Midbrain (tissue), 1 donor: ENCODE measurements at regions not wholly inside any gene's neighbourhood (a gene's known extent, or its start where the extent isn't known, plus 50 kb on each side); places are given as distances from the start of the nearest gene placed in this dataset.

ENCODE experiments used
- DNase-seq: peaks from one replicate; lab custom pipeline; 2025; lab: John Stamatoyannopoulos, UW

DNA sequence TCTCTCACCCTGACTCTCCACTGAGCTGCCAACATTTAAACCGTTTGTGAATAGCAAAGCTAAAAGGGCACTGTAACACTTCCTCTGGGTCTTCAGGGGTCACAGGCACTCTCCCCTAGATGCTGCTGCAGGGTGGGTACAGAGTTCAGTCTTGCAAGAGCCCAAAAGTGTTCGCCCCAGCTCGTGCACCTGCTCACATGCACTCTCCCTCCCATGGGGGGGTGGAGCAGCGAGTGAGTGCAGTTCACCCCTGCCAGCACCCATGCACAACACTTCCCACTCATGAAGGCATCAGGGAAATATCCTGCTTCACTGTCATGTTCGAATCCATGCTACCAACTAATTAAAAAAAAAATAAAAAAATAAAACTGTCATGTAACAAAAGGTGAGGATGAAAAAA, 950.7 kb upstream of the PRR20A start:
- no peak for DNase-seq

- no peak for DNase-seq
Observed at GRCh38 chr13:56198350-56198749, 942.4 kb upstream of the PRR20A start.

GRCh38 chr13:56201834-56202233, 938.9 kb upstream of the PRR20A start:
- no peak for DNase-seq

DNA sequence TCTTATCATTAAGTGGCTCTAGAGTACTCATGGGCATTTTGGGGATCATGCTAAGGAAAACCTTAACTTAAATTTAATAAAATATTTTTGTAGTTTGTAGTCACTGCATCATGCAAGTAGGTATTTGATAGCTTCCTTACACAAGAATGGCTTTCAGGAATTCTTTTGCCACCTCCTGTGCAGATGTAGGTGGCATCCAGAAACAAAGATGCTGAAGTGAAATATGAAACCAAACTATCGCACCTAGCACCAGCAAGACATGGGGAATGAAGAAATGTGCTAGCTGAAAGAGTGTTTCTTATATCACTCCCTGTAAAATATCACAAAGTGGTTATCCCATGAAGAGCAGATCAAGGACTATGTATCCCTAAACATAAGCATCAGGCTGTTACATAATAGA, 924.5 kb upstream of the PRR20A start:
- DNase-seq, result no peak

DNA sequence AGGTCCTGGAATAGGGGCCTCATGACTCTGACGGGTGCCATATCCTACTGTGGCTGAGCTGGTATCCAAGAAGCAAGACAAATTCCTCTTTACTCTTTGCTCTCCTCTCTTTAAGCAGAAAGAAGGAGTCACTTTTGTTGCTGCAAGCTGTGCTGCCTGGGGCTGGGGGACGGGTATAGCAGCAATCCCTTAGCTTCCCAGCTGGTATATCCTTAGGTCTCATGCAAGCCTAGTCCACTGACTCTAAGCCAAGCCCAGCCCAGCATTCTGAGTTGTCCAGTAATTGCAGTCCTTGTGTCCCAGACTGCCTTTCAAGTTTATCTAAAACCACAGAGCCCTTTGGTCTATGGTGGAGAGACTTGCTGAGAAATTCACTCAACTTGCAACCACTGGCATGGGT, 893.0 kb upstream of the PRR20A start:
- DNase-seq, result no peak

- no peak for DNase-seq
Observed at GRCh38 chr13:56271686-56272085, 869.0 kb upstream of the PRR20A start.

GRCh38 chr13:56283262-56283828, 857.4 kb upstream of the PRR20A start:
- DNase-seq, result no peak

GRCh38 chr13:56299650-56300049, 841.1 kb upstream of the PRR20A start:
- DNase-seq, result no peak

GRCh38 chr13:56314765-56315164, 826.0 kb upstream of the PRR20A start:
- no peak for DNase-seq

DNA sequence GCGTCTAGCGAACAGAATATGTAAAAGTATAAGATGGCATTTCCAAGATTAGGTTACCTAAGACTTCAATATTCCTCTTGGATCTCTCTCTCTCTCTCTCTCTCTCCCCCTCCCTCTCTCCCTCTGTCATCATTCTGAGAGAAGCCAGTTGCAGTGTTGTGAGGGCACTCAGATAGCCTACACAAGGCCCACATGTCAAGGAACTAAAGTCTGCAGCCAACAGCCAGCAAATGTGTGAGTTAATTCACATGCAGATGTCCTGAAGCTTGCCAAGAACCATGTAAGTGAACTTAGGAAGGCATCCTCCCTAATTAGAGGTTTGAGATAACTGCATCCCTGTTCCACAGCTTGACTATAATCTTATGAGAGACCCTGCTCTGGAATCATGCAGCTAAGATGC, 822.9 kb upstream of the PRR20A start:
- no peak for DNase-seq

DNA sequence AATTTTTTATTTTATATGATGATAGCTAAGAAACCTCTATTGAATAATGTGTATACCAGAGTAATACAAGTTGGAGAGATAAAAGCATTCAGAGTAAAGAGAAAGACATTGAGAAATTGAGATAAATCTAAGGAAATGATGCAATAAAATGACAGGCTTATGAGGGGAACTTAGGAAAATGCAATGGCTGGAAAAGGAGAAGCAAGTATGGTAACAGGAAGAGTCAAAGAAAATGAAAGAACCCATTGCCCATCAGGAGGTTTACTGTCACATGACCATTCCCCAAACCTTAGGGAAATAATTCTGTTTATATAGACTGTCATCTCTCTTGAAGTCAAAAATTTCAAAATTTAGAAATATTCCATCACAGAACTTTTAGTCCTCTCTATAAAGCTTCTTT, 808.0 kb upstream of the PRR20A start:
- no peak for DNase-seq

- DNase-seq, result no peak
Observed at GRCh38 chr13:56335775-56336174, 804.9 kb upstream of the PRR20A start.

GRCh38 chr13:56338421-56338820, 802.3 kb upstream of the PRR20A start:
- DNase-seq, result no peak

DNA sequence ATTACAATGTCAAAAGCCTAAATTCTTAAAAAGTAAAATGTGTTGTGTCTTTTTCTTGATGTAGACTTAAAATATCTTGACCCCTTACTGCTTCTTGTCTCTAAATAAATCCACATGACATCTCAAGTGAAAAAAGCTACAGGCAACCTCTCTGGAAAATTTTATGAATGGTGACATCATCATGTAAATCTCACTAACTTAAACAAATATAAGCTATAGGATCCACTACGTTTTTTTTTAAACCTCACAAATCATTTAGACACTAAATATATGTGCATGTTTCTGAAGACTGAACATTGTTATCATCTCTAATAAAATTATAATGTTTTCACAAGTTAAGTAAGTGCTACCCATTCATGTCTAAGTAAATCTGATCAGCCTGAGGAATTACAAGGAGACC, 793.7 kb upstream of the PRR20A start:
- DNase-seq, result no peak

- DNase-seq, result no peak
Observed at GRCh38 chr13:56349866-56350265, 790.9 kb upstream of the PRR20A start.

GRCh38 chr13:56351041-56351440, 789.7 kb upstream of the PRR20A start:
- no peak for DNase-seq

DNA sequence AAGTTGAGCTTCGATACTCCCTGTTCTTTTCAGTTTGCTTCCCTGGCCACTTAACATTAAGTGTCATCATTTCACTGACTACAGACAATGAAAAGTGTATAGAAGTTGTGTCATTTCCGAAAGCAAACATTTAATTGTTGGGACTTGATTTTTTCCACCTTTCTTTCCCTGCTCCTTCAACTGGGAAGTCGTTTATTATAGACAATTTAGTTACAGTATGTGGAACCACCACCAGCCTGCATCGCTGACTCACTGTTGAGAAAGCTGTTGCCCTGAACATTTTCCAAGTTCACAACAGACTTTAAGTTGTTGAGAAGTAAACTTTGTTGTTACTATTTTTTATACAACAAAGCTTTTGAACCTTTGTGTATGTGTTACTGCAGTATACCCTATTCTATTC, 788.4 kb upstream of the PRR20A start:
- no peak for DNase-seq

DNA sequence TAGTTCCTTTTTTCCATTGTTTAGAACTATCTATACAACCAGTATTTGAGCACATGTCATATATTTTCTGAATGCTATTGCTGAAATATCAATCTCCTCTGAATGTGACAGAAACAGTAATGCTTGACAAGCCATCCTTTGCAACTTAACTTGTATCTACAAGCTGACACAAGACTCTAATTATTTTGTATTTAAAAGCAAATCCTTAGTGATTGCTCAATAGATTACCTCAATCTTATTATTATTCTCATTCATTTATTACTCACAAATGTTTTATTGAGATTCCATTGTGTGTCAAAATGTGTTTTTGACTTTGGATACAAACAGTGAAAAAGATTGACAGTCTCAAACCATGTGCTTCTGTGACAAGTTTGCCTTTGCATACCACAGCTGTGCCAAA, 787.8 kb upstream of the PRR20A start:
- DNase-seq, result no peak

GRCh38 chr13:56356690-56357089, 784.0 kb upstream of the PRR20A start:
- no peak for DNase-seq

- no peak for DNase-seq
Observed at GRCh38 chr13:56378566-56378965, 762.2 kb upstream of the PRR20A start.

DNA sequence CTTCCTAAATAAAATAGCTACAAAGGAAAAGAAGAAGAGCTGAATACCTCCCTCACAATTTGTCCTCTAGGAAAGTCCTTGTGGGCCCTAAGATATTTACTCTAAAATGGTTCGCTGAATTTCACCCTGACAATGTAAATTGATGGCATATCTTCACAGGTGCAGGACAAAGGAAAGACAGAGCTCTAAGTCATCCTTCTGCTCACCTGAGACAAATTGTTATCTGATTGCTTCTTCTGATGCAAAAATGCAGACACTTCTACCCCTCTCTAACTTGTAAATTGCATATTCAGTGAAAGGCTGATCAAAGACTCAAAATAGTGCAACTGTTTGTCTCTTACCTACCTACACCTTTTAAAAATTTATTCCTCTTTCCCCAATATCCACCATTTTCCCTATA, 747.2 kb upstream of the PRR20A start:
- no peak for DNase-seq

DNA sequence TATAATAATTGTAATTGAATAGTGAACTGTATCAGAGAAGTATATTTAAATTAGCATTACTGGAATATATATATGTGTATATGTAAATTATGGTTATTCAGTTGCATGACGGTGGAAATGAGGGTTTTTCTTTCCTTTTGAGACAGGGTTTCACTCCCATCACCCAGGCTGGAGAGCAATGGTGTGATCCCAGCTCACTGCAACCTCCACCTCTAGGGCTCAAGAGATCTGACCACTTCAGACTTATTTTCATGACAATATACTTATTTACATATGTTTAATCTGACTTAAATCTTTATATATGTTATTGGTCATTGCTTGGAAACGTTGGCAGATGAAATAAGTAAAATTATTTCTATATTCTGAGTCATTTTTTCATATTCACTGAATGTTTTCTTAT, 744.4 kb upstream of the PRR20A start:
- DNase-seq, result no peak

GRCh38 chr13:56400774-56401173, 739.9 kb upstream of the PRR20A start:
- DNase-seq, result no peak

- DNase-seq, result no peak
Observed at GRCh38 chr13:56412856-56413255, 727.9 kb upstream of the PRR20A start.

DNA sequence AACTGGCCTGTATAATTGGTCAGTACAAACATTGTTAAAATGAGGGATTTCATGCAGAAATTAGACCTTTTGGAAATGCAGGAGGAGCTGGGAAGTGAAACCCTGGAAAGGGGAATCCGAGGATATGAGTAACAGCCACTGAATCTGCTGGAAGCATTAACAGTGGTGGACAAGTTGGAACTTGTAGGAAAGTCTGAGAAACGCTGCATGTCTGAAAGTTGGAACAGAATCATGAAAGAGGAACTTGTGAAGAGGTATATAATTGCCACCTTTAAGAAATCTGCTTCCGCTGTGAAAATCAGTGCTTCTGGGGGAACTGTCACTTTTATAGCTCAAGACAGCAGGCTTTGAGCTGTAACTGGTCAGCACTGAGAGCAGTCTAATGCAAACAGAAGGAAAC, 716.5 kb upstream of the PRR20A start:
- no peak for DNase-seq
